HG02840 (cell line): ENCODE measurements at regions not wholly inside any gene's neighbourhood (a gene's known extent, or its start where the extent isn't known, plus 50 kb on each side); places are given as distances from the start of the nearest gene placed in this dataset.
A peak's percentile ranks its signal among the peaks of the same experiment; 100 is the strongest.

Experiments
- ATAC-seq: cut with Tn5 transposase; IDR thresholded peaks from one replicate; pipeline ENCODE4 v1.9.1; 2021; ENCODE audit warnings: mild to moderate bottlenecking, moderate library complexity, moderate number of reproducible peaks; ENCODE audit not compliant: unreplicated experiment, low FRiP score

GRCh38 chr18:60319129-60319528, 53.4 kb downstream of the MC4R start:
- no peak for ATAC-seq

GRCh38 chr18:60311676-60312360, 60.8 kb downstream of the MC4R start:
- no peak for ATAC-seq

- ATAC-seq: no peak
Measured at GRCh38 chr18:60295674-60296073, 76.9 kb downstream of the MC4R start.

- ATAC-seq: no peak
Measured at GRCh38 chr18:60292186-60292585, 80.4 kb downstream of the MC4R start.

- no peak for ATAC-seq
Measured at GRCh38 chr18:60279391-60279790, 93.2 kb downstream of the MC4R start.

- no peak for ATAC-seq
Measured at GRCh38 chr18:60277855-60278480, 94.6 kb downstream of the MC4R start.

- no peak for ATAC-seq
Measured at GRCh38 chr18:60267391-60268058, 105.0 kb downstream of the MC4R start.

- no peak for ATAC-seq
Measured at GRCh38 chr18:60266558-60266957, 106.0 kb downstream of the MC4R start.

- ATAC-seq: peak; percentile 79
Measured at GRCh38 chr18:60259052-60259681, 113.4 kb downstream of the MC4R start.

GRCh38 chr18:60249388-60249787, 123.2 kb downstream of the MC4R start:
- ATAC-seq: no peak

- no peak for ATAC-seq
Measured at GRCh38 chr18:60248336-60249330, 123.9 kb downstream of the MC4R start.

- peak; percentile 75 for ATAC-seq
Measured at GRCh38 chr18:60247103-60247502, 125.5 kb downstream of the MC4R start.

GRCh38 chr18:60246606-60247005, 126.0 kb downstream of the MC4R start:
- ATAC-seq: peak; percentile 71

GRCh38 chr18:60245096-60245495, 127.5 kb downstream of the MC4R start:
- no peak for ATAC-seq

- peak; percentile 99 for ATAC-seq
Measured at GRCh38 chr18:60239024-60239710, 133.4 kb downstream of the MC4R start.

GRCh38 chr18:60235164-60235563, 137.4 kb downstream of the MC4R start:
- no peak for ATAC-seq

GRCh38 chr18:60232541-60232940, 140.0 kb downstream of the MC4R start:
- no peak for ATAC-seq

GRCh38 chr18:60228609-60229595, 143.7 kb downstream of the MC4R start:
- ATAC-seq: no peak
